ENCODE measurements at regions not wholly inside any gene's neighbourhood (a gene's known extent, or its start where the extent isn't known, plus 50 kb on each side); places are given as distances from the start of the nearest gene placed in this dataset.
"Not testable (repeated sequence)": the region's sequence is repeated elsewhere in the genome, so short reads cannot be mapped to it uniquely, and the experiment has no call there.

GRCh38 chr12:83573671-83574070, 887.0 kb downstream of the TMTC2 start:
- Histone ChIP-seq H3K27me3 (ENCODE audit: low read length) (no peaks in the 10 kb centered on the region), H3K9me2 (replicated peaks; ENCODE audit: insufficient read depth, low read length) (no peaks in the 10 kb centered on the region), H3K4me2 (ENCODE audit: low read depth, low read length, poor library complexity, severe bottlenecking) (no peak overlapping the region), H3K4me3 (ENCODE audit: low read length) (no peak overlapping the region), H3K27ac (ENCODE audit: low read length) (no peak overlapping the region), H3K36me3 (ENCODE audit: insufficient read depth, low read length) (no peaks in the 10 kb centered on the region), H3K79me2 (ENCODE audit: low read length) (no peaks in the 10 kb centered on the region), H4K20me1 (ENCODE audit: insufficient read depth, low read depth, low read length) (no peaks in the 10 kb centered on the region), H3K9me3 (ENCODE audit: low read length) (peaks cover 34% of the 10 kb centered on the region), H2AFZ (ENCODE audit: low read length) (no peak overlapping the region), H3K4me1 (ENCODE audit: low read length) (no peaks in the 10 kb centered on the region), H3K9ac (ENCODE audit: low read length) (no peak overlapping the region)
- DNase-seq: no peak

- Histone ChIP-seq H3K9ac (ENCODE audit: low read length) (no peak overlapping the region), H4K20me1 (ENCODE audit: insufficient read depth, low read depth, low read length) (no peaks in the 10 kb centered on the region), H3K9me3 (ENCODE audit: low read length) (peaks cover 13% of the 10 kb centered on the region), H3K9me2 (replicated peaks; ENCODE audit: insufficient read depth, low read length) (no peaks in the 10 kb centered on the region), H3K27me3 (ENCODE audit: low read length) (no peaks in the 10 kb centered on the region), H3K79me2 (ENCODE audit: low read length) (no peaks in the 10 kb centered on the region), H3K36me3 (ENCODE audit: insufficient read depth, low read length) (no peaks in the 10 kb centered on the region), H3K4me2 (ENCODE audit: low read depth, low read length, poor library complexity, severe bottlenecking) (no peak overlapping the region), H3K27ac (ENCODE audit: low read length) (no peak overlapping the region), H2AFZ (ENCODE audit: low read length) (no peak overlapping the region), H3K4me1 (ENCODE audit: low read length) (no peaks in the 10 kb centered on the region), H3K4me3 (ENCODE audit: low read length) (no peak overlapping the region)
- DNase-seq: no peak
These were observed 872.9 kb downstream of the TMTC2 start for GRCh38 chr12:83559650-83560049.

- not testable (repeated sequence) for H3K9ac ChIP-seq (ENCODE audit: low read length); H3K9me2 ChIP-seq (replicated peaks; ENCODE audit: insufficient read depth, low read length); H2AFZ ChIP-seq (ENCODE audit: low read length); DNase-seq; H3K4me2 ChIP-seq (ENCODE audit: low read depth, low read length, poor library complexity, severe bottlenecking); H4K20me1 ChIP-seq (ENCODE audit: insufficient read depth, low read depth, low read length); H3K4me1 ChIP-seq (ENCODE audit: low read length); H3K27me3 ChIP-seq (ENCODE audit: low read length); H3K36me3 ChIP-seq (ENCODE audit: insufficient read depth, low read length); H3K79me2 ChIP-seq (ENCODE audit: low read length); H3K4me3 ChIP-seq (ENCODE audit: low read length); H3K27ac ChIP-seq (ENCODE audit: low read length)
- peaks cover 11% of the 10 kb centered on the region for H3K9me3 ChIP-seq (ENCODE audit: low read length)
These were observed 869.3 kb downstream of the TMTC2 start for GRCh38 chr12:83556040-83556439.

GRCh38 chr12:83541446-83541845, 854.7 kb downstream of the TMTC2 start:
- Histone ChIP-seq H3K36me3 (ENCODE audit: insufficient read depth, low read length) (no peaks in the 10 kb centered on the region), H3K9me2 (replicated peaks; ENCODE audit: insufficient read depth, low read length) (no peaks in the 10 kb centered on the region), H3K9me3 (ENCODE audit: low read length) (peaks cover 8% of the 10 kb centered on the region), H4K20me1 (ENCODE audit: insufficient read depth, low read depth, low read length) (no peaks in the 10 kb centered on the region), H3K4me1 (ENCODE audit: low read length) (no peaks in the 10 kb centered on the region), H3K27me3 (ENCODE audit: low read length) (no peaks in the 10 kb centered on the region), H3K27ac (ENCODE audit: low read length) (no peak overlapping the region), H3K9ac (ENCODE audit: low read length) (no peak overlapping the region), H2AFZ (ENCODE audit: low read length) (no peak overlapping the region), H3K79me2 (ENCODE audit: low read length) (no peaks in the 10 kb centered on the region), H3K4me3 (ENCODE audit: low read length) (no peak overlapping the region), H3K4me2 (ENCODE audit: low read depth, low read length, poor library complexity, severe bottlenecking) (no peak overlapping the region)
- no peak for DNase-seq

- no peak overlapping the region for H3K4me2 ChIP-seq (ENCODE audit: low read depth, low read length, poor library complexity, severe bottlenecking)
- no peak overlapping the region for H3K4me3 ChIP-seq (ENCODE audit: low read length)
- H3K79me2 ChIP-seq (ENCODE audit: low read length): no peaks in the 10 kb centered on the region
- H4K20me1 ChIP-seq (ENCODE audit: insufficient read depth, low read depth, low read length): no peaks in the 10 kb centered on the region
- DNase-seq: no peak
- no peak overlapping the region for H3K9ac ChIP-seq (ENCODE audit: low read length)
- no peaks in the 10 kb centered on the region for H3K4me1 ChIP-seq (ENCODE audit: low read length)
- H2AFZ ChIP-seq (ENCODE audit: low read length): no peak overlapping the region
- H3K27me3 ChIP-seq (ENCODE audit: low read length): no peaks in the 10 kb centered on the region
- no peaks in the 10 kb centered on the region for H3K9me2 ChIP-seq (replicated peaks; ENCODE audit: insufficient read depth, low read length)
- no peak overlapping the region for H3K27ac ChIP-seq (ENCODE audit: low read length)
- H3K9me3 ChIP-seq (ENCODE audit: low read length): peaks cover 21% of the 10 kb centered on the region
- no peaks in the 10 kb centered on the region for H3K36me3 ChIP-seq (ENCODE audit: insufficient read depth, low read length)
These were observed 851.8 kb downstream of the TMTC2 start for GRCh38 chr12:83538361-83538965.

GRCh38 chr12:83537428-83538053, 850.8 kb downstream of the TMTC2 start:
- Histone ChIP-seq H2AFZ (ENCODE audit: low read length) (no peak overlapping the region), H3K4me3 (ENCODE audit: low read length) (no peak overlapping the region), H3K36me3 (ENCODE audit: insufficient read depth, low read length) (no peaks in the 10 kb centered on the region), H3K9me3 (ENCODE audit: low read length) (peaks cover 17% of the 10 kb centered on the region), H3K4me1 (ENCODE audit: low read length) (no peaks in the 10 kb centered on the region), H3K27ac (ENCODE audit: low read length) (no peak overlapping the region), H3K27me3 (ENCODE audit: low read length) (no peaks in the 10 kb centered on the region), H3K9ac (ENCODE audit: low read length) (no peak overlapping the region), H3K9me2 (replicated peaks; ENCODE audit: insufficient read depth, low read length) (no peaks in the 10 kb centered on the region), H3K4me2 (ENCODE audit: low read depth, low read length, poor library complexity, severe bottlenecking) (no peak overlapping the region), H3K79me2 (ENCODE audit: low read length) (no peaks in the 10 kb centered on the region), H4K20me1 (ENCODE audit: insufficient read depth, low read depth, low read length) (no peaks in the 10 kb centered on the region)
- DNase-seq: no peak

GRCh38 chr12:83536496-83536895, 849.8 kb downstream of the TMTC2 start:
- no peaks in the 10 kb centered on the region for H3K36me3 ChIP-seq (ENCODE audit: insufficient read depth, low read length)
- H3K4me1 ChIP-seq (ENCODE audit: low read length): no peaks in the 10 kb centered on the region
- H3K27ac ChIP-seq (ENCODE audit: low read length): no peak overlapping the region
- H3K27me3 ChIP-seq (ENCODE audit: low read length): no peaks in the 10 kb centered on the region
- no peak overlapping the region for H2AFZ ChIP-seq (ENCODE audit: low read length)
- no peak for DNase-seq
- no peak overlapping the region for H3K9ac ChIP-seq (ENCODE audit: low read length)
- peaks cover 24% of the 10 kb centered on the region for H3K9me3 ChIP-seq (ENCODE audit: low read length)
- H3K4me3 ChIP-seq (ENCODE audit: low read length): no peak overlapping the region
- H4K20me1 ChIP-seq (ENCODE audit: insufficient read depth, low read depth, low read length): no peaks in the 10 kb centered on the region
- no peaks in the 10 kb centered on the region for H3K79me2 ChIP-seq (ENCODE audit: low read length)
- H3K4me2 ChIP-seq (ENCODE audit: low read depth, low read length, poor library complexity, severe bottlenecking): no peak overlapping the region
- no peaks in the 10 kb centered on the region for H3K9me2 ChIP-seq (replicated peaks; ENCODE audit: insufficient read depth, low read length)

GRCh38 chr12:83528571-83528970, 841.9 kb downstream of the TMTC2 start:
- DNase-seq: no peak
- Histone ChIP-seq H3K9me2 (replicated peaks; ENCODE audit: insufficient read depth, low read length) (no peaks in the 10 kb centered on the region), H3K4me1 (ENCODE audit: low read length) (no peaks in the 10 kb centered on the region), H3K27me3 (ENCODE audit: low read length) (no peaks in the 10 kb centered on the region), H3K36me3 (ENCODE audit: insufficient read depth, low read length) (no peaks in the 10 kb centered on the region), H3K4me3 (ENCODE audit: low read length) (no peak overlapping the region), H3K4me2 (ENCODE audit: low read depth, low read length, poor library complexity, severe bottlenecking) (no peak overlapping the region), H3K27ac (ENCODE audit: low read length) (no peak overlapping the region), H4K20me1 (ENCODE audit: insufficient read depth, low read depth, low read length) (no peaks in the 10 kb centered on the region), H3K9me3 (ENCODE audit: low read length) (peaks cover 27% of the 10 kb centered on the region), H2AFZ (ENCODE audit: low read length) (no peak overlapping the region), H3K79me2 (ENCODE audit: low read length) (no peaks in the 10 kb centered on the region), H3K9ac (ENCODE audit: low read length) (no peak overlapping the region)
